Activated CD4-positive, CD25-positive, alpha-beta regulatory T cell treated with anti-CD3 and anti-CD28 coated beads, Interleukin-2, amount 50 U/mL, for 72 hours (primary cell): ENCODE measurements at regions not wholly inside any gene's neighbourhood (a gene's known extent, or its start where the extent isn't known, plus 50 kb on each side); places are given as distances from the start of the nearest gene placed in this dataset.
"Not testable (repeated sequence)": the region's sequence is repeated elsewhere in the genome, so short reads cannot be mapped to it uniquely, and the experiment has no call there.

ENCODE experiments used
- DNase-seq: peaks from one replicate; pipeline ENCODE4 v3.0.0; 2021

- DNase-seq: no peak
Observed at GRCh38 chr16:66087308-66087707, 279.2 kb upstream of the CDH5 start.

GRCh38 chr16:66085651-66086050, 280.8 kb upstream of the CDH5 start:
- DNase-seq: no peak

- DNase-seq: not testable (repeated sequence)
Observed at GRCh38 chr16:66084731-66085130, 281.8 kb upstream of the CDH5 start.

GRCh38 chr16:66084306-66084705, 282.2 kb upstream of the CDH5 start:
- no peak for DNase-seq

GRCh38 chr16:66083171-66083570, 283.3 kb upstream of the CDH5 start:
- no peak for DNase-seq

- no peak for DNase-seq
Observed at GRCh38 chr16:66082424-66082823, 284.1 kb upstream of the CDH5 start.

- no peak for DNase-seq
Observed at GRCh38 chr16:66081775-66082366, 284.6 kb upstream of the CDH5 start.

- DNase-seq: no peak
Observed at GRCh38 chr16:66079671-66080334, 286.7 kb upstream of the CDH5 start.

GRCh38 chr16:66070140-66070917, 296.2 kb upstream of the CDH5 start:
- DNase-seq: no peak

- DNase-seq: no peak
Observed at GRCh38 chr16:66069587-66069986, 296.9 kb upstream of the CDH5 start.

GRCh38 chr16:66066404-66066803, 300.1 kb upstream of the CDH5 start:
- DNase-seq: no peak

GRCh38 chr16:66065925-66066324, 300.6 kb upstream of the CDH5 start:
- no peak for DNase-seq

GRCh38 chr16:66064801-66065530, 301.5 kb upstream of the CDH5 start:
- no peak for DNase-seq

- no peak for DNase-seq
Observed at GRCh38 chr16:66058832-66059231, 307.7 kb upstream of the CDH5 start.

GRCh38 chr16:66058172-66058691, 308.3 kb upstream of the CDH5 start:
- DNase-seq: no peak

- DNase-seq: no peak
Observed at GRCh38 chr16:66057057-66057456, 309.4 kb upstream of the CDH5 start.

GRCh38 chr16:66054095-66054494, 312.4 kb upstream of the CDH5 start:
- DNase-seq: no peak

- DNase-seq: no peak
Observed at GRCh38 chr16:66052745-66053144, 313.7 kb upstream of the CDH5 start.

GRCh38 chr16:66050991-66051390, 315.5 kb upstream of the CDH5 start:
- no peak for DNase-seq

GRCh38 chr16:66049865-66050264, 316.6 kb upstream of the CDH5 start:
- DNase-seq: no peak

GRCh38 chr16:66045626-66046025, 320.9 kb upstream of the CDH5 start:
- DNase-seq: no peak

GRCh38 chr16:66044556-66044955, 321.9 kb upstream of the CDH5 start:
- no peak for DNase-seq

- DNase-seq: no peak
Observed at GRCh38 chr16:66044089-66044488, 322.4 kb upstream of the CDH5 start.
